Fibroblast of skin of scalp (primary cell): ENCODE measurements at regions not wholly inside any gene's neighbourhood (a gene's known extent, or its start where the extent isn't known, plus 50 kb on each side); places are given as distances from the start of the nearest gene placed in this dataset.

Experiments
- DNase-seq: peaks from one replicate; pipeline ENCODE4 v3.0.0-alpha.2; 2013

- DNase-seq = no peak
Observed at GRCh38 chr7:15743926-15744480, 57.5 kb upstream of the MEOX2 start.

GRCh38 chr7:15737601-15738000 is 51.1 kb upstream of the MEOX2 start:
- no peak for DNase-seq
